ENCODE measurements at regions not wholly inside any gene's neighbourhood (a gene's known extent, or its start where the extent isn't known, plus 50 kb on each side); places are given as distances from the start of the nearest gene placed in this dataset.
"Not testable (repeated sequence)": the region's sequence is repeated elsewhere in the genome, so short reads cannot be mapped to it uniquely, and the experiment has no call there.

- DNase-seq, result no peak
Observed at GRCh38 chr11:45378516-45378915, 92.4 kb upstream of the SYT13 start.

- DNase-seq, result no peak
Observed at GRCh38 chr11:45374653-45375059, 88.5 kb upstream of the SYT13 start.

- no peak for DNase-seq
Observed at GRCh38 chr11:45374130-45374529, 88.0 kb upstream of the SYT13 start.

GRCh38 chr11:45373506-45374035 is 87.4 kb upstream of the SYT13 start:
- no peak for DNase-seq

- not testable (repeated sequence) for DNase-seq
Observed at GRCh38 chr11:45372414-45372813, 86.3 kb upstream of the SYT13 start.

GRCh38 chr11:45371251-45372115 is 85.3 kb upstream of the SYT13 start:
- DNase-seq, result peak; percentile 20

GRCh38 chr11:45369313-45369712 is 83.2 kb upstream of the SYT13 start:
- no peak for DNase-seq

GRCh38 chr11:45368697-45369096 is 82.6 kb upstream of the SYT13 start:
- no peak for DNase-seq

- DNase-seq, result no peak
Observed at GRCh38 chr11:45366619-45367190, 80.6 kb upstream of the SYT13 start.

- no peak for DNase-seq
Observed at GRCh38 chr11:45365961-45366618, 79.9 kb upstream of the SYT13 start.

- no peak for DNase-seq
Observed at GRCh38 chr11:45362636-45363035, 76.5 kb upstream of the SYT13 start.

- DNase-seq, result no peak
Observed at GRCh38 chr11:45361551-45361950, 75.4 kb upstream of the SYT13 start.

- no peak for DNase-seq
Observed at GRCh38 chr11:45355706-45356041, 69.5 kb upstream of the SYT13 start.

- peak; percentile 12 for DNase-seq
Observed at GRCh38 chr11:45354976-45355705, 69.0 kb upstream of the SYT13 start.

GRCh38 chr11:45348729-45349128 is 62.6 kb upstream of the SYT13 start:
- no peak for DNase-seq

GRCh38 chr11:45347348-45348082 is 61.4 kb upstream of the SYT13 start:
- DNase-seq, result no peak

- DNase-seq, result no peak
Observed at GRCh38 chr11:45345491-45345890, 59.4 kb upstream of the SYT13 start.

- no peak for DNase-seq
Observed at GRCh38 chr11:45344028-45344427, 57.9 kb upstream of the SYT13 start.

GRCh38 chr11:45343444-45343843 is 57.3 kb upstream of the SYT13 start:
- DNase-seq, result no peak

- DNase-seq, result no peak
Observed at GRCh38 chr11:45341372-45341771, 55.2 kb upstream of the SYT13 start.

GRCh38 chr11:45339729-45340519 is 53.8 kb upstream of the SYT13 start:
- DNase-seq, result peak; percentile 62
